Lung microvascular endothelial cell (primary cell): ENCODE measurements at regions not wholly inside any gene's neighbourhood (a gene's known extent, or its start where the extent isn't known, plus 50 kb on each side); places are given as distances from the start of the nearest gene placed in this dataset.

Experiments used
- DNase-seq, 2 donors: peaks; one replicate each; pipeline versions ENCODE4 v3.0.0 to v3.0.0-alpha.2; 2010; ENCODE audit warnings: low read depth in 2 of 2

DNA sequence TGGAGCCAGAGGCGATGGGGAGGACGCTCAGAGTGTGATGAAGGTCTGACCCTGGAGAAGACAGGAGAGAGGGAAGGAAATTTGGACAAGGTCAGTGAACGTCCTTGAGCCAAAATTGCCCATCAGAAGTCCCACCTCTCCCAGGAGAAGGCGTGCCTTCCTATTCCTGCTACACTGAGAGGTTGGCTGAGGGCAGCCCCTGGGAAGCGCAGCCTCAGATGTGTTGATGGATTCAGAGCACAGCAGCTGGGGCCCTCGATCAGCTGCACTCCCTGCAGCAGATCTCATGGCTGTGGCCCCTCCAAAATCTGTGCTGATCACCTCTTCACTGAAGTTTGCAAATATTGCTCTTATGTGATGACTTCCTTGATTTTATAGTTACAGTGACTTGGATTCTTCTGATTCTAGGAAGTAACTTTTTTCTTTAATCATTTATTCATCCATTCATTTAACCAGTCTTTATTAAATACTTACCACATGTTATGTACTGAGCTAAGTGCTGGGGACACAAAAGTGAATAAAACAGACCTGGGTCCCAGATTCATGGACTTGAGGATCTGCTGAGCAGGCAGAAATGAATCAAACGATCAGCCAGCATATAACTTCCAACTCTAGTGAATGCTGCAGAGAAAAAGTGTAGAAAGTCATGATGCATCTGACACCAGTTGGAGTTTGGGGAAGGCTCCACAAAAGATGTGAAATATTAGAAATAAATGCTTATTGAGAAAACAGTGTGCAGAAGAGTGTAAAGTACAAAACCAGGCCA is 69.6 kb upstream of the ARMC2 start:
- no peak for DNase-seq

GRCh38 chr6:108779536-108780275 is 68.5 kb upstream of the ARMC2 start:
- DNase-seq = no peak

- no peak for DNase-seq
These were observed 67.4 kb upstream of the ARMC2 start for GRCh38 chr6:108780784-108781183.

GRCh38 chr6:108781419-108782100 is 66.7 kb upstream of the ARMC2 start:
- DNase-seq = peak; percentile 11 to 27

- DNase-seq = peak; percentile 72 to 90
These were observed 65.8 kb upstream of the ARMC2 start for GRCh38 chr6:108782179-108783041.

DNA sequence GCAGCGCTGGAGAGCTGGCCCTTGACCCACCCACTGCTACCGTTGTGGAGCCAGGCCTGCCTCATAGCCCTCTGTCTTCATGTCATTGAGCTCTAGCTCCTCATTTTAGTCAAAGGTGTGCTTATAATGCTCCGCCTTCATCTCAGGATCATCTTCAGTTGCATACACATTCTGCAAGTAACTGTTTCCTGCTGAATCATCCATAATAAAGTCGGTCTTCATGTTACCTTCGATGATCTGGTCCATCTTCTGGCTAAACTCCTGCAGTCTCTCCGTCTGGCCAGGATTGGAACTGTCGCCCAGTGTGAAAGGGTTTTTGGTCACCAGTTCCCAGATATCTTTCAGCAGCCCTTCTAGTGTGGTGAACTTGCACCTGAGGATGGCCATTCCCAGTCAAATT is 62.6 kb upstream of the ARMC2 start:
- no peak for DNase-seq

DNA sequence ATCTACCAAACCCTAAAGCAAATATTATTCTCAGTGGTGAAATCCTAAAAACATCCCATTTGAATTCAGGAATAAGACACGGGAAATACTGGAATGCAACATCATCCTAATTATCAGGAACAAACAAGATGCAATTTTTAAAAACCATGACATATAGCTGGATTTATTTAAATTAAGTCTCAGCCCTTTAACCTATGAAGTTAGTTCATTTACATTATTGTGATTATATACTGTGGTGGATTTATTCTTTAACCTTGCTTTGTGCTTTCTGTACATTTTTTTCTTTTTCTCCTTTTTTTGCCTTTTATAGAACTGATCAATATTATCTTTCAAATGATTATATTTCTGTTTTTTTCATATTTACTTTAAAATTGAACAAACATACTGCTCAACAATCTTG is 59.8 kb upstream of the ARMC2 start:
- no peak for DNase-seq

DNA sequence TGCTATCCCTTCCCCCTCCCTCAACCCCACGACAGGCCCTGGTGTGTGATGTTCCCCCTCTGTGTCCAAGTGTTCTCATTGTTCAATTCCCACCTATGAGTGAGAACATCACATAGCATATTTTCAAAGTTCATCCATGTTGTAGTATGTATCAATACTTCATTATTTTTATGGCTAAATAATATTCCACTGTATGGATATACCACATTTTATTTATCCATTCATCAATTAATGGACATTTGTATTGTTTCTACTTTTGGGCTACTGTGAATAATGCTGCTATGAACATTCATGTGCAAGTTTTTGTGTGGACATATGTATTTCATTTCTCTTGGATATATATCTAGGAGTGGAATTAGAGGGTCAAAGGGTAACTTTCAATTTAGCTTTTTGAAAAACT is 58.7 kb upstream of the ARMC2 start:
- DNase-seq = no peak

DNA sequence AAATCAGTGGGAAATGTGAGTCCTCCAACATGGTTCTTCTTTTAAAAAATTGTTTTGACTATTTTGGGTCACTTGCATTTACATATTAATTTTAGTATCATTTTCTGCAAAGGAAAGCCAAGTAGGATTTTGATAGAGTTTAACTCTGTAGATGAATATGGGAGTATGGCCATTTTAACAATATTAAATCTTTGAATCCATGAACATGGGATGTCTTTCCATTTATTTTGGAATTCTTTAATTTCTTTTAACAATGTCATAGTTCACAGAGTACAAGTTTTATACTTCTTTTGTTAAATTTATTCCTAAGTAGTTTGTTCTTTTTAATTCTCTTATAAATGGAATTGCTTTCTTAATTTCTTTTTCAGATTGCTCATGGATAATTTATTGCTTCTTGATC is 56.5 kb upstream of the ARMC2 start:
- no peak for DNase-seq

DNA sequence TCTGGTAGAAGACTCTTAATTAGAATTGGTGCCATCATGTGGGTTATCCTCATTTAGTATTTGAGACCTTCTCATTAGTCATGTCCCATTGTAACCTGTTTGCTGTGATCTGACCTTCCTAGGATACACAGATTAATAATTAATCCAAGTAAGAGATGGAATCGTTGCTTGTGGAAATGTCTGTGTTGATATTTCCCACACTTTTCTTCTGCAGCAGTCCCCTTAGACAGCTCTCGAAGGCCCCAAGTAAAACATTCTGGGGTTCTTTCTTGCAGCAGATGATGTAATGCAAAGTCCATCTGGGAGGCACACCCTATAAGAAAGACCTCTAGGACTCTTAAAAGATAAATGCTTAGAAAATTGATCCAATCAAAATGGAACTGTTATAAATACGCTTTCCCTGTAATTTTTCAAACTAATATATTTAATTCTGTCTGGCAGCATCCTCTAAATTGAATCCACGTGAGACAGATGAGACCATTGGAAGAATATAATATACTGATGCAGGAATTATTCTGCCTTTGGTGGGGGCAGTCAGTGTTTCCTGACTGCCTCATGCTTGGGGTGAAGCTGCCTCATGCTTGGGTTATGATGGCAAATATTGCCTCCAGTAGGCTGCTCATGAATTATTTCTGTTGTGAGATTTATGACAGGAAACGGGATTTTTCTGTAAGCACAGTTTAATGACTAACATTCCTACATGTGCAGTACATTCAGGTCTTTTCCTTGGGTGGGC is 54.5 kb upstream of the ARMC2 start:
- DNase-seq = peak in 1 of 2 donors; percentile 10

- DNase-seq = no peak
These were observed 53.1 kb upstream of the ARMC2 start for GRCh38 chr6:108795122-108795521.

GRCh38 chr6:108795814-108796213 is 52.4 kb upstream of the ARMC2 start:
- DNase-seq = no peak

DNA sequence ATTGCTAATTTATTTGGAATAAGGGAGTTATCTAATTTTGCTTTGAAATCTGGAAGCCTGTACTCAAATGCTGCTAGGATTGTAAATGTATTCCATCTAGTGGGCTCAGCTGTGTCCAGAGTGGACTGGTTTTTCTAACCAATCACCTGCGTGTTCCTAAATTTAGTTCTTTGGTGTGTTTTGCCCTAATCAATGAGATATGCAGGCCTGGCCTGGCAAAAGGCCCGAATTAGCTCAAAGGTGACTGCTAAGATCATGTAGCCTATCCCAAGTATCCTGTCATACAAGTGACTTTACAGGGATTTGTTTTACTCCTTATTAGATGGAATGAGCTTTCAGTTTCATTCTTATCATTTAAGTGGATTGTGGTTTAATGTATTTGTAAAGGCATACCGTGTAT is 51.3 kb upstream of the ARMC2 start:
- DNase-seq = no peak

GRCh38 chr6:108797951-108798669 is 50.1 kb upstream of the ARMC2 start:
- DNase-seq = peak in 1 of 2 donors; percentile 51
